22Rv1 (cell line): ENCODE measurements at regions not wholly inside any gene's neighbourhood (a gene's known extent, or its start where the extent isn't known, plus 50 kb on each side); places are given as distances from the start of the nearest gene placed in this dataset.

Experiments
- ZFX ChIP-seq: fragments of 450-650 bp; IDR thresholded peaks from 2 replicates; pipeline ENCODE4 v1.6.1; 2017; ENCODE audit warnings: antibody characterized with exemption, borderline replicate concordance
- TF ChIP-seq, protein P1 (sequence below): fragments of 450-650 bp; IDR thresholded peaks from 2 replicates; pipeline ENCODE4 v1.5.1; 2017; ENCODE audit warnings: mild to moderate bottlenecking

DNA sequence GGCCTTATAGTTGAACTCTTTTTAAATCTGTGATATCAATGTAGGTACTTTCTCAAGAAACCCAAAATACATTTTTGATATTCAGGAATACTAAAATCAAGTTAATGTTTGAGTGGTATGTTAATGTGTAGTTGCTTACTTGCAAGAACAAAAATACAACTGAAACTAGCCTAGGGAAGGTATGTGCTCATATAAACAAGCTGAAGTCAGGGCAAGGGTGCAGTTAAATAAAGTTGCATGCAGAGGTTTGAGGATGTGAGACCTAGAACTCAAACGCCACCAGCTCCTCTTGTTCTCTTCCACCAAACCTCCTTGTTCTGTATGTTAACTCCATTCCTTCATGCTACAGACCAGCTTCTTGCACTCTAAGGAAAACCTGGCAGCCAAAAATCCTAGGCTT is 388.3 kb upstream of the SMIM21 start:
- TF ChIP-seq, protein P1, sequence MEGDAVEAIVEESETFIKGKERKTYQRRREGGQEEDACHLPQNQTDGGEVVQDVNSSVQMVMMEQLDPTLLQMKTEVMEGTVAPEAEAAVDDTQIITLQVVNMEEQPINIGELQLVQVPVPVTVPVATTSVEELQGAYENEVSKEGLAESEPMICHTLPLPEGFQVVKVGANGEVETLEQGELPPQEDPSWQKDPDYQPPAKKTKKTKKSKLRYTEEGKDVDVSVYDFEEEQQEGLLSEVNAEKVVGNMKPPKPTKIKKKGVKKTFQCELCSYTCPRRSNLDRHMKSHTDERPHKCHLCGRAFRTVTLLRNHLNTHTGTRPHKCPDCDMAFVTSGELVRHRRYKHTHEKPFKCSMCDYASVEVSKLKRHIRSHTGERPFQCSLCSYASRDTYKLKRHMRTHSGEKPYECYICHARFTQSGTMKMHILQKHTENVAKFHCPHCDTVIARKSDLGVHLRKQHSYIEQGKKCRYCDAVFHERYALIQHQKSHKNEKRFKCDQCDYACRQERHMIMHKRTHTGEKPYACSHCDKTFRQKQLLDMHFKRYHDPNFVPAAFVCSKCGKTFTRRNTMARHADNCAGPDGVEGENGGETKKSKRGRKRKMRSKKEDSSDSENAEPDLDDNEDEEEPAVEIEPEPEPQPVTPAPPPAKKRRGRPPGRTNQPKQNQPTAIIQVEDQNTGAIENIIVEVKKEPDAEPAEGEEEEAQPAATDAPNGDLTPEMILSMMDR: no peak
- no peak for TF ChIP-seq ZFX
